Tibial nerve (tissue), 4 donors: ENCODE measurements at regions not wholly inside any gene's neighbourhood (a gene's known extent, or its start where the extent isn't known, plus 50 kb on each side); places are given as distances from the start of the nearest gene placed in this dataset.

ENCODE experiments used
- DNase-seq, 2 donors: peaks; one replicate each; pipeline ENCODE4 v3.0.0-alpha.2; 2019; ENCODE audit warnings: low spot score in 2 of 2
- H3K27ac ChIP-seq, 4 donors: fragments of 200-600 bp; sonication (generic) in 3 of 4; one replicate each; pipeline ENCODE4 v1.5.1; 2017 to 2019; ENCODE audit warnings: mild to moderate bottlenecking in 1 of 4
- H3K27me3 ChIP-seq, 2 donors: fragments of 200-600 bp; sonication (generic) in 1 of 2; one replicate each; pipeline versions ENCODE4 v1.5.1 to v1.6.0; 2017 to 2019
- H3K36me3 ChIP-seq, 3 donors: fragments of 200-600 bp; sonication (generic); one replicate each; pipeline ENCODE4 v1.5.1; 2018 to 2019
- H3K4me1 ChIP-seq, 4 donors: fragments of 200-600 bp; sonication (generic) in 3 of 4; one replicate each; pipeline ENCODE4 v1.5.1; 2017 to 2019
- H3K4me3 ChIP-seq, 4 donors: fragments of 200-600 bp; sonication (generic) in 3 of 4; one replicate each; pipeline ENCODE4 v1.5.1; 2017 to 2019; ENCODE audit warnings: mild to moderate bottlenecking in 1 of 4, moderate library complexity in 1 of 4
- H3K9me3 ChIP-seq, 4 donors: fragments of 200-600 bp; sonication (generic) in 3 of 4; one replicate each; pipeline ENCODE4 v1.5.1; 2017 to 2019
- CTCF ChIP-seq, 5 experiments: fragments of 200-600 bp in 3 of 5; fragments of 450-650 bp in 2 of 5; sonication (generic) in 3 of 5; IDR thresholded peaks; one replicate each; pipeline ENCODE4 v1.5.1; 2016 to 2019; ENCODE audit warnings: antibody characterized with exemption in 5 of 5, mild to moderate bottlenecking in 3 of 5, moderate library complexity in 2 of 5
- EP300 ChIP-seq, 2 donors: sonication (generic); formaldehyde crosslinking; IDR thresholded peaks; one replicate each; pipeline ENCODE4 v1.6.1; 2017; ENCODE audit warnings: antibody characterized with exemption in 2 of 2, mild to moderate bottlenecking in 1 of 2
- POLR2A ChIP-seq, 2 donors: fragments of 450-650 bp; IDR thresholded peaks; one replicate each; pipeline ENCODE4 v1.6.1; 2017; ENCODE audit warnings: antibody characterized with exemption in 2 of 2, mild to moderate bottlenecking in 2 of 2, moderate library complexity in 2 of 2
- WGBS, 2 donors: methylation state at CpG; one replicate each; pipeline ENCODE4 v1.1.5; 2018; 5-methylcytosine and 5-hydroxymethylcytosine counted together

- DNase-seq, result no peak
- no peaks in the 10 kb centered on the region for H3K36me3 ChIP-seq
- 83 to 84% methylated on average over 1 of the region's 1 CpG for WGBS, 2 donors
- no peak overlapping the region for H3K4me3 ChIP-seq
- H3K27me3 ChIP-seq, result no peaks in the 10 kb centered on the region
- H3K4me1 ChIP-seq, result no peaks in the 10 kb centered on the region
- H3K9me3 ChIP-seq, result peaks cover 0 to 14% (median 3%) of the 10 kb centered on the region in 4 donors
- H3K27ac ChIP-seq, result no peak overlapping the region
- no peak for TF ChIP-seq EP300 (IDR thresholded peaks at IDR 0.05)
- TF ChIP-seq POLR2A (IDR thresholded peaks at IDR 0.05), result no peak
- no peak for TF ChIP-seq CTCF (IDR thresholded peaks at IDR 0.05)
Observed at GRCh38 chr2:185239491-185239890, 499.1 kb upstream of the FSIP2 start.

DNA sequence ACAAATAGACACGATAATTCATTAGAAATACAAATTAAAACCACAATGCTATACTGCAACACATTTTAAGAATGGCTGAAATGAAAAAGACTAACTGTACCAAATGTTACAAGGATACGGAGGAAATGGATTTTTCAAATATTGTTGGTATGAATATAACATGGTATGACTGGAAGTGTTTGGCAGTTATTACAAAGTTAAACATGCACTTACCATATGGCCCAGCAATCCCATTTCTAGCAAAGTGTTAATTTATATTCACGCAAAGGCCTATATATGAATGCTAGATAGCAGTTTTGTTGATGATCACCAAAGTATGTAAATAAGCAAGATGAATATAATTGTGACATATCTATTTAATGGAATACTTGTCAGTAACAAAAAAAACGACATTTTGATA is 497.8 kb upstream of the FSIP2 start:
- peaks cover 0 to 12% (median 3%) of the 10 kb centered on the region in 4 donors for H3K9me3 ChIP-seq
- H3K4me3 ChIP-seq, result no peak overlapping the region
- WGBS, 2 donors, result 81 to 85% methylated on average over 4 of the region's 4 CpGs
- no peak overlapping the region for H3K27ac ChIP-seq
- TF ChIP-seq CTCF (IDR thresholded peaks at IDR 0.05) (no peak), POLR2A (IDR thresholded peaks at IDR 0.05) (no peak), EP300 (IDR thresholded peaks at IDR 0.05) (no peak)
- no peak for DNase-seq
- H3K36me3 ChIP-seq, result no peaks in the 10 kb centered on the region
- no peaks in the 10 kb centered on the region for H3K27me3 ChIP-seq
- no peaks in the 10 kb centered on the region for H3K4me1 ChIP-seq

DNA sequence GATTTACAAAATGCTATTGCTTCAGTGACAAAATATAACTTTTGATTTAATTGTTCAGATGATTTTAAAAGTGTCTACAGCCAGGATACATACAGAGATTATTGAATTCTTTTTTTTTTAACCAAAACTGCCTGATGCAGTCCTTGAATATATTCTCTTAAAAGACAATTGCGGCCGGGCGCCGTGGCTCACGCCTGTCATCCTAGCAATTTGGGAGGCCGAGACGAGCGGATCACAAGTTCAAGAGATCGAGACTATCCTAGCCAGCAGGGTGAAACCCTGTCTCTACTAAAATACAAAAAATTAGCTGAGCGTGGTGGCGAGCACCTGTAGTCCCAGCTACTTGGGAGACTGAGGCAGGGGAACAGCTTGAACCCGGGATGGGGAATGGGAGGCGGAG is 497.0 kb upstream of the FSIP2 start:
- Histone ChIP-seq H3K4me3 (no peak overlapping the region), H3K27ac (no peak overlapping the region), H3K4me1 (no peaks in the 10 kb centered on the region), H3K9me3 (peaks cover 0 to 5% (median 2%) of the 10 kb centered on the region in 4 donors), H3K27me3 (no peaks in the 10 kb centered on the region), H3K36me3 (no peaks in the 10 kb centered on the region)
- no peak for DNase-seq
- 86 to 88% methylated on average over 13 of the region's 13 CpGs for WGBS, 2 donors
- TF ChIP-seq EP300 (IDR thresholded peaks at IDR 0.05) (no peak), POLR2A (IDR thresholded peaks at IDR 0.05) (no peak), CTCF (IDR thresholded peaks at IDR 0.05) (no peak)

GRCh38 chr2:185242462-185242861 is 496.1 kb upstream of the FSIP2 start:
- WGBS, 2 donors, result 88 to 93% methylated on average over 2 of the region's 2 CpGs
- no peaks in the 10 kb centered on the region for H3K4me1 ChIP-seq
- TF ChIP-seq CTCF (IDR thresholded peaks at IDR 0.05) (no peak), POLR2A (IDR thresholded peaks at IDR 0.05) (no peak), EP300 (IDR thresholded peaks at IDR 0.05) (no peak)
- H3K27ac ChIP-seq, result no peak overlapping the region
- H3K4me3 ChIP-seq, result no peak overlapping the region
- H3K27me3 ChIP-seq, result no peaks in the 10 kb centered on the region
- H3K9me3 ChIP-seq, result no peaks in the 10 kb centered on the region
- DNase-seq, result no peak
- H3K36me3 ChIP-seq, result no peaks in the 10 kb centered on the region

DNA sequence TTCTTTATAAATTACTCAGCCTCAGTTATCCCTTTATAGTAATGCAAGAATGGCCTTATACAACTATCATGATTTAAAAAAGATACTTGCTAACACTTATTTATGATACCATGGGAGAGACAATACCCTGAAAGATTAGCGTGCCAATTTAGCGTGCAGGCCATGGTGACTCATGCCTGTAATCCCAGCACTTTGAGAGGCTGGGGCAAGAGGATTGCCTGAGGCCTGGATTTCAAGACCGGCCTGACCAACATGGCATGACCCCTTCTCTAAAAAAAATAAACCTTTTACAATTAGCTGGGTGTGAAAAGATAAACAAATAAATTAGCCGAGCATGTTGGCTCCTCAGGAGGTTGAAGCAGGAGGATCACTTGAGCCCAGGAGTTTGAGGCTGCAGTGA is 493.4 kb upstream of the FSIP2 start:
- 84 to 91% methylated on average over 4 of the region's 4 CpGs for WGBS, 2 donors
- Histone ChIP-seq H3K9me3 (no peaks in the 10 kb centered on the region), H3K4me1 (no peaks in the 10 kb centered on the region), H3K36me3 (no peaks in the 10 kb centered on the region), H3K4me3 (no peak overlapping the region), H3K27ac (no peak overlapping the region), H3K27me3 (no peaks in the 10 kb centered on the region)
- no peak for TF ChIP-seq CTCF (IDR thresholded peaks at IDR 0.05)
- TF ChIP-seq POLR2A (IDR thresholded peaks at IDR 0.05), result no peak
- no peak for TF ChIP-seq EP300 (IDR thresholded peaks at IDR 0.05)
- no peak for DNase-seq
